ENCODE measurements at regions not wholly inside any gene's neighbourhood (a gene's known extent, or its start where the extent isn't known, plus 50 kb on each side); places are given as distances from the start of the nearest gene placed in this dataset.

DNA sequence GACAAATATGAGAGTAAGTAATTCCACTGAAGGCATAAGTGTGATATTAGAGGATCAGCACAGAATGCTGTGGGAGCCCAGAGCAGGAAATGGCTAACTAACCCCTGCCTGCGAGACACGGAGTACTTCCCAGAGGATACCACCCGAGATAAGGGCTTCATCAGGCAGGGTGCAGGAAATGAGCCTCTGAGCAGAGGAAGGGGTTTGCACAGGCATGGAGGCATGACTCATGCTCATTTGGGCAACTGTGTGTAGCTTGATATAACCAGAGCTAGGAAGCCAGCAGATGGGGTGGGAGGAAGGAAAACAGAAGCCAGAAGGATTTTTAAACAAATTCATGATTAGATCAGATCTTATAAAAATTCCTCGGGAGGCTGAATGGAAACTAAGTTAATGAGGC lies 70.0 kb upstream of the TSPAN5 start:
- TF ChIP-seq, protein P1, sequence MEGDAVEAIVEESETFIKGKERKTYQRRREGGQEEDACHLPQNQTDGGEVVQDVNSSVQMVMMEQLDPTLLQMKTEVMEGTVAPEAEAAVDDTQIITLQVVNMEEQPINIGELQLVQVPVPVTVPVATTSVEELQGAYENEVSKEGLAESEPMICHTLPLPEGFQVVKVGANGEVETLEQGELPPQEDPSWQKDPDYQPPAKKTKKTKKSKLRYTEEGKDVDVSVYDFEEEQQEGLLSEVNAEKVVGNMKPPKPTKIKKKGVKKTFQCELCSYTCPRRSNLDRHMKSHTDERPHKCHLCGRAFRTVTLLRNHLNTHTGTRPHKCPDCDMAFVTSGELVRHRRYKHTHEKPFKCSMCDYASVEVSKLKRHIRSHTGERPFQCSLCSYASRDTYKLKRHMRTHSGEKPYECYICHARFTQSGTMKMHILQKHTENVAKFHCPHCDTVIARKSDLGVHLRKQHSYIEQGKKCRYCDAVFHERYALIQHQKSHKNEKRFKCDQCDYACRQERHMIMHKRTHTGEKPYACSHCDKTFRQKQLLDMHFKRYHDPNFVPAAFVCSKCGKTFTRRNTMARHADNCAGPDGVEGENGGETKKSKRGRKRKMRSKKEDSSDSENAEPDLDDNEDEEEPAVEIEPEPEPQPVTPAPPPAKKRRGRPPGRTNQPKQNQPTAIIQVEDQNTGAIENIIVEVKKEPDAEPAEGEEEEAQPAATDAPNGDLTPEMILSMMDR (IDR thresholded peaks at IDR 0.05): no peak
- no peak for TF ChIP-seq ZFX (IDR thresholded peaks at IDR 0.05; ENCODE audit: borderline replicate concordance)
- H3K27ac ChIP-seq: no peak overlapping the region

DNA sequence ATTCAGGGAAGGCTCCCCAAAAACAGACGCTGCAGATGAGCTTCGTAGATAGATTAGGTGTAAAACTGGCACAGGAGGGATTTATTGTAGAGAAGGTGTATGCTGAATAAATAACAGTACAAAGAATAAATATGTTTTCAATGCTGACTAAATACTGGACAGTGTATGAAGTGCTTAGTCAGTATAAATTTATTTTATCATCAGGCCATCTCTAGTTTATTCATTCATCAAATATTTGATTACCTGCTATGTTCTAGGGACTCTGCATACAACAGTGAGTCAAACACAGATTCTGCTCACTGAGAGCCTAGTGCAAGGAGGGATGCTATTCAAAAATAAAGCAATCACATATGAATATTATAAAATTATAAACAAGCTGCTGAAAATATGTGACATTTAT lies 63.6 kb upstream of the TSPAN5 start:
- H3K27ac ChIP-seq: no peak overlapping the region
- no peak for TF ChIP-seq ZFX (IDR thresholded peaks at IDR 0.05; ENCODE audit: borderline replicate concordance)
- TF ChIP-seq, protein P1 (IDR thresholded peaks at IDR 0.05): no peak

DNA sequence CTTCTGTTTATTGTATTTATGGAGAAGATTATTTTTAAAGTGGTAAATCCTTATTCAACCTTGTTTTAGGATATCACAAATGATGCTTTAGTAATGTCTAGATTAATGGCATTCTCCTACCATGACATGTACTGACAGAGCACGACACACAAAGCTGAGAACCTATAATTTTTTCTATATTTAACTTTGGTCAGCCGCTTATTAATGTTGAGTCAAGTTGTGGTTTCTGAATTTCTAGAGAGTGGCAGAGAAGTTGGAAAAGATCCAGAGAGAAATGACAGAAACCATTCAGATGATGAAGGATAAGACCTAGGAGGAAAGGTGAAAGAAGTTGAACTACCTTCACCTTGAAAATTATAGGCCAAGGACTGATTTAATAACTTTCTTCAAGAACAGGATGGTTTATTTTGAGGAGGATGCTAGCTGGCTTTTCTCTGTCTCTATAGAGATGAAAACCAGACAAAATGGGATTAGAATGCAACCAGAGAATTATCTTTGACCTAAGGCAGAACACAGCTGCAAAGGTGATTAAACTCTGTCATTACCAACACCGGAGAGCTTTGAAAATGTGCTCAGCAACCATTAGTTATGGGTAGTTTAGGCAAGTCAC lies 62.6 kb upstream of the TSPAN5 start:
- TF ChIP-seq, protein P1 (IDR thresholded peaks at IDR 0.05): no peak
- TF ChIP-seq ZFX (IDR thresholded peaks at IDR 0.05; ENCODE audit: borderline replicate concordance): no peak
- H3K27ac ChIP-seq: no peak overlapping the region

DNA sequence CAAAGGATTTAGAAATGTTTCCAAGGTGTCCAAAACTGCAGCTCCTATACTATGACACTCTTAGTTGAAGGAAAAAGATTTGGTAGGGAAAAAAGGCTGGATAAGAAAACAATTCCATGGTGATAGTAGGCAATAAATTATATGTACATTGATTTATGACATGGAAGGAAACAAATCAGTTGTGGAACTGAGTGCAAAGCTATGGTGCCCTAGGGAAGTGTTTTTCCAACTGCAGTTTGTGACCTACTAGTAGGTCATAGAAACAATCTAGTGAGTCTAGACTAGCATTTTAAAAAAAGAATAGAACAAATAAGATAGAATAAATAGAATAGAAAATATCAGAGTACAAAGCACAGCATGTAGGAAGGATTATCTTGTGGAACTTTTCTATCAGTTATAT lies 58.4 kb upstream of the TSPAN5 start:
- TF ChIP-seq ZFX (IDR thresholded peaks at IDR 0.05; ENCODE audit: borderline replicate concordance): no peak
- TF ChIP-seq, protein P1 (IDR thresholded peaks at IDR 0.05): no peak
- H3K27ac ChIP-seq: no peak overlapping the region

DNA sequence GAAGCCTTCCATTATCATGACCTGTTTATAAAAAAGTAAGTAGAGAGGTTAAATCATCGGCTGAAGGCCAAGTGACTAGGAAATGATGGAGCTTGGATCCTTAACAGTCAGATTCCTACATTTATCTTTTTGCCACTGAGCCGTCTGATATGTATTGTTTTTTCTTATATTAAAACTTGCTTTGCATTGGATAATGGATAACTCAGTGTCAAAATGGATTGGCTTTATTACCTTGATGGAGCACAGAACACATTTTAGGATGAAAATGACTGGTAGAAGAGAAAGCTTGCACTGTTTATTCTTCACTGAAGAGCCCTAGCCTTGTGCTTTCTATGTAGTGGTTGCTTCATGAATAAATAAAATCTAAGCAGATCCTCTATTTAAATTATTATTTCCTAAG lies 54.2 kb upstream of the TSPAN5 start:
- TF ChIP-seq, protein P1 (IDR thresholded peaks at IDR 0.05): no peak
- no peak for TF ChIP-seq ZFX (IDR thresholded peaks at IDR 0.05; ENCODE audit: borderline replicate concordance)
- H3K27ac ChIP-seq: no peak overlapping the region

DNA sequence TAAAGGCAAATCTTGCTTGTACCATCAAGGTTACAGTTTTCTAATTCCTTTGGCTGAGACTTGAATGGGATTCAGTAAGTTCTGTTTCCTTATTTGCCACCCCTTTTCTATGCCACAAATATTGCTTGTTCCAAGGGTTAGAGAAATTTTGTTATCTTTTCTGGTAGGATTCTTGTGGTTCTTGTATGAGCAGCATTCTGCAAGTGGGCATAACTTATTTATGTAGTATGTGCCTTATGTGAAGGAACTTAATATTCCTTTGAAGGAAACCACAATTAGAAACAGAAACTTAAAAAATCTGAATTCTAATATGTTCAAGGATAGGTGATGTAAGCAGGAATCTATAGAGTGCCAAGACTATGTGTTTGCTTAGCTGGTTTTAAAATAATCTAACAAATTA lies 53.1 kb upstream of the TSPAN5 start:
- TF ChIP-seq, protein P1 (IDR thresholded peaks at IDR 0.05): no peak
- TF ChIP-seq ZFX (IDR thresholded peaks at IDR 0.05; ENCODE audit: borderline replicate concordance): no peak
- no peak overlapping the region for H3K27ac ChIP-seq

DNA sequence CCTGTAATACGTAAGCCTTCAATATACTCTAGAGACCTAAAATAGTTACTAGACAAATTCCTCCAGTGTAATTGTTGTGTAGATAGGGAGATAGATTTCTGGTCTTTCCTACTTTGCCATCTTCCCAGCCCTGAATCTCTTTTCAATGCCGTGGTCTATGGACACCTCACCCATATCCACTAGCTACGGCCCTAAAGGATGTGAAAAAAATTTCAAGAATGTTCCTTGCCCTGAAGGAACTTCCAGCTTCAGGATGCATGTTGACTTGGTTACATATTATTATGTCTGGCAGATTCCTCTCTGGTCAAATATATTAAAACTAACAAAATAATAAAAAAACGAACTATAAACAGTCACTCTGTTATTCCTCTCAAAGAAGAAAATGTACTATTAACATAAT lies 52.4 kb upstream of the TSPAN5 start:
- TF ChIP-seq, protein P1 (IDR thresholded peaks at IDR 0.05): no peak
- no peak for TF ChIP-seq ZFX (IDR thresholded peaks at IDR 0.05; ENCODE audit: borderline replicate concordance)
- no peak overlapping the region for H3K27ac ChIP-seq
